Naive thymus-derived CD4-positive, alpha-beta T cell (primary cell): ENCODE measurements at regions not wholly inside any gene's neighbourhood (a gene's known extent, or its start where the extent isn't known, plus 50 kb on each side); places are given as distances from the start of the nearest gene placed in this dataset.
A peak's percentile ranks its signal among the peaks of the same experiment; 100 is the strongest.
"Not testable (repeated sequence)": the region's sequence is repeated elsewhere in the genome, so short reads cannot be mapped to it uniquely, and the experiment has no call there.

Source experiments
- ATAC-seq: fragments of 150-1000 bp; cut with Tn5 transposase; 2 replicates; pipeline ENCODE4 v1.10.0; 2021; ENCODE audit warnings: mild to moderate bottlenecking, moderate library complexity
- CTCF ChIA-PET: fragments of 350-600 bp; sonication (Branson Sonifier 250); formaldehyde crosslinking; loops from one replicate; lab custom pipeline; 2021; ENCODE audit warnings: antibody characterized with exemption; lab: Charles Lee
- POLR2A ChIA-PET: fragments of 350-600 bp; sonication (Branson Sonifier 250); formaldehyde crosslinking; loops from one replicate; lab custom pipeline; 2021; ENCODE audit warnings: antibody characterized with exemption, inconsistent platforms; lab: Charles Lee
- DNase-seq, 9 donors: peaks; one replicate each; pipeline versions ENCODE4 v3.0.0 to v3.0.0-alpha.2; 2020 to 2022; ENCODE audit warnings: mixed read lengths in 1 of 9
- H3K27ac ChIP-seq: one replicate; pipeline ENCODE4 v1.7.0; 2013; ENCODE audit warnings: mild to moderate bottlenecking, low read depth, low read length, moderate library complexity
- H3K27me3 ChIP-seq, 2 donors: one replicate each; pipeline ENCODE4 v1.7.0; 2013; ENCODE audit warnings: low read length in 2 of 2, mild to moderate bottlenecking in 2 of 2, moderate library complexity in 2 of 2; ENCODE audit not compliant: control insufficient read depth in 2 of 2, insufficient read depth in 2 of 2
- H3K36me3 ChIP-seq, 3 experiments: 1 replicate in 2 of 3; 2 replicates in 1 of 3; pipeline ENCODE4 v1.7.0; 2013; ENCODE audit warnings: low read length in 3 of 3, mild to moderate bottlenecking in 3 of 3, moderate library complexity in 1 of 3; ENCODE audit not compliant: insufficient read depth in 3 of 3, control insufficient read depth in 2 of 3
- H3K4me1 ChIP-seq, 2 donors: one replicate each; pipeline ENCODE4 v1.7.0; 2013; ENCODE audit warnings: low read length in 2 of 2, mild to moderate bottlenecking in 2 of 2, moderate library complexity in 1 of 2; ENCODE audit not compliant: control insufficient read depth in 2 of 2, insufficient read depth in 2 of 2
- H3K4me3 ChIP-seq: 2 replicates; pipeline ENCODE4 v1.7.0; 2013; ENCODE audit warnings: mild to moderate bottlenecking, low read length
- H3K9me3 ChIP-seq, 3 experiments: 1 replicate in 2 of 3; 2 replicates in 1 of 3; pipeline ENCODE4 v1.7.0; 2013; ENCODE audit warnings: low read length in 3 of 3; ENCODE audit not compliant: control insufficient read depth in 2 of 3
- H3K27ac Mint-ChIP-seq, 9 donors: one replicate each; pipeline ENCODE4 v1.8.0; 2020 to 2022; ENCODE audit warnings: mixed read lengths in 9 of 9, mild to moderate bottlenecking in 8 of 9, moderate library complexity in 5 of 9, inconsistent platforms in 2 of 9
- H3K27me3 Mint-ChIP-seq, 5 donors: one replicate each; pipeline ENCODE4 v1.8.0; 2021 to 2022; ENCODE audit warnings: mixed read lengths in 5 of 5, mild to moderate bottlenecking in 1 of 5
- H3K36me3 Mint-ChIP-seq, 5 donors: one replicate each; pipeline ENCODE4 v1.8.0; 2020 to 2022; ENCODE audit warnings: mixed read lengths in 5 of 5, mild to moderate bottlenecking in 3 of 5, inconsistent platforms in 1 of 5
- H3K4me1 Mint-ChIP-seq, 7 donors: one replicate each; pipeline ENCODE4 v1.8.0; 2020 to 2022; ENCODE audit warnings: mixed read lengths in 7 of 7, mild to moderate bottlenecking in 3 of 7, inconsistent platforms in 1 of 7
- H3K4me3 Mint-ChIP-seq, 10 donors: one replicate each; pipeline ENCODE4 v1.8.0; 2020 to 2022; ENCODE audit warnings: mild to moderate bottlenecking in 10 of 10, mixed read lengths in 10 of 10, moderate library complexity in 6 of 10, inconsistent platforms in 2 of 10
- H3K9me3 Mint-ChIP-seq, 11 donors: one replicate each; pipeline ENCODE4 v1.8.0; 2020 to 2022; ENCODE audit warnings: mixed read lengths in 11 of 11, mild to moderate bottlenecking in 4 of 11, inconsistent platforms in 1 of 11, moderate library complexity in 1 of 11
- intact Hi-C, 2 donors: fragments of 100-400 bp; cut with micrococcal nuclease; formaldehyde crosslinking; loops; one replicate each; pipeline ENCODE4 v1.15.1; 2023

GRCh38 chr13:110973007-110973700 lies 58.3 kb upstream of the ANKRD10 start:
- H3K4me1 Mint-ChIP-seq = no peaks in the 10 kb centered on the region
- ATAC-seq = no peak
- ChIA-PET CTCF (no interaction called here), POLR2A (no interaction called here)
- H3K4me3 ChIP-seq = no peak overlapping the region
- H3K27me3 Mint-ChIP-seq = peaks cover 7 to 41% (median 30%) of the 10 kb centered on the region in 5 donors
- no peaks in the 10 kb centered on the region for H3K4me1 ChIP-seq
- H3K4me3 Mint-ChIP-seq = no peak overlapping the region
- peaks cover 0 to 32% (median 2%) of the 10 kb centered on the region in 11 donors for H3K9me3 Mint-ChIP-seq
- peaks cover 0 to 29% (median 0%) of the 10 kb centered on the region in 5 donors for H3K36me3 Mint-ChIP-seq
- no peaks in the 10 kb centered on the region for H3K27me3 ChIP-seq
- no peak for DNase-seq
- intact Hi-C loops = no loop called here
- no peak overlapping the region for H3K27ac ChIP-seq
- no peaks in the 10 kb centered on the region for H3K36me3 ChIP-seq
- H3K9me3 ChIP-seq = no peaks in the 10 kb centered on the region
- H3K27ac Mint-ChIP-seq = no peak overlapping the region

GRCh38 chr13:110971486-110971885 lies 56.6 kb upstream of the ANKRD10 start:
- intact Hi-C loops = no loop called here
- no peak for DNase-seq
- Mint-ChIP-seq H3K27ac (no peak overlapping the region), H3K36me3 (peaks cover 0 to 37% (median 0%) of the 10 kb centered on the region in 5 donors), H3K4me3 (no peak overlapping the region), H3K4me1 (peaks cover 0 to 2% (median 0%) of the 10 kb centered on the region in 7 donors), H3K27me3 (peaks cover 4 to 41% (median 20%) of the 10 kb centered on the region in 5 donors), H3K9me3 (peaks cover 0 to 39% (median 8%) of the 10 kb centered on the region in 11 donors)
- CTCF ChIA-PET = no interaction called here
- no peak for ATAC-seq
- no peaks in the 10 kb centered on the region for H3K9me3 ChIP-seq
- no peaks in the 10 kb centered on the region for H3K27me3 ChIP-seq
- no peaks in the 10 kb centered on the region for H3K36me3 ChIP-seq
- H3K27ac ChIP-seq = no peak overlapping the region
- H3K4me1 ChIP-seq = no peaks in the 10 kb centered on the region
- POLR2A ChIA-PET = no interaction called here
- no peak overlapping the region for H3K4me3 ChIP-seq

DNA sequence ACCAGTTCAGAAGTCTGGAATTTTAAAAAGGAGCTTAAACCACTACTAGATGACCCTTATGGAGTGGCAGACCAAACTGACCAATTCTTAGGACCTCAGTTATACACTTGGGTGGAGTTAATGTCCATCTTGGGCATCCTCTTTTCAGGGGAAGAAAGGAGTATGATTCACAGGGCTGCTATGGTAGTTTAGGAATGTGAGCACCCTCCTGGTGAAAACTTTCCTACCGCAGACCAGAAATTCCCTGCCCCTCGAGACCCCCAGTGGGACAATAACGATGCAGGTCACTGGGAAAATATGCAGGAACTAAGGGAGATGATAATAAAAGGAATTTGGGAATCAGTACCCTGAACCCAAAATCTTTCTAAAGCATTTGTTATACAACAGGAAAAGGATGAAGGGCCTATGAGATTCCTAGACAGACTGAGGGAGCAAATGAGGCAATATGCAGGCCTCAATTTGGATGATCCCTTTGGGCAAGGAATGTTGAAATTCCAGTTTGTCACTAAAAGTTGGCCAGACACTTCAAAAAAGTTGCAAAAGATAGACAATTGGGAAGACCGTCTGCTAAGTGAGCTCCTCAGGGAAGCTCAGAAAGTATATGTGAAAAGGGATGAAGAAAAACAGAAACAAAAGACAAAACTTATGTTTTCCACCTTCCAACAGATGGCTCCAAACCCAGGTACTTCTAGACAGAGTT lies 52.4 kb upstream of the ANKRD10 start:
- H3K36me3 ChIP-seq, ATAC-seq, H3K4me3 ChIP-seq, CTCF ChIA-PET, DNase-seq, H3K27ac ChIP-seq, H3K4me1 ChIP-seq, H3K4me3 Mint-ChIP-seq, POLR2A ChIA-PET, H3K27me3 ChIP-seq: not testable (repeated sequence)
- Mint-ChIP-seq H3K9me3 (peaks cover 6 to 56% (median 30%) of the 10 kb centered on the region in 11 donors), H3K27ac (peak overlapping the region in 1 of 9 donors; percentile 72), H3K4me1 (peaks cover 0 to 16% (median 0%) of the 10 kb centered on the region in 7 donors), H3K27me3 (peaks cover 3 to 18% (median 13%) of the 10 kb centered on the region in 5 donors), H3K36me3 (peaks cover 0 to 53% (median 4%) of the 10 kb centered on the region in 5 donors)
- intact Hi-C loops = loop anchor here in 1 of 2 donors (5.0 kb wide), 1 partner anchor 185 kb away; no protein-coding TSS in a partner anchor
- peaks cover 0 to 14% (median 0%) of the 10 kb centered on the region in 3 experiments for H3K9me3 ChIP-seq

- DNase-seq = no peak
- Mint-ChIP-seq H3K27ac (peak overlapping the region in 1 of 9 donors; percentile 79), H3K27me3 (peaks cover 0 to 18% (median 8%) of the 10 kb centered on the region in 5 donors), H3K36me3 (peaks cover 0 to 46% (median 4%) of the 10 kb centered on the region in 5 donors), H3K4me1 (peaks cover 0 to 16% (median 0%) of the 10 kb centered on the region in 7 donors), H3K9me3 (peaks cover 6 to 62% (median 39%) of the 10 kb centered on the region in 11 donors), H3K4me3 (no peak overlapping the region)
- H3K4me3 ChIP-seq = no peak overlapping the region
- H3K9me3 ChIP-seq = peaks cover 0 to 14% (median 0%) of the 10 kb centered on the region in 3 experiments
- intact Hi-C loops = loop anchor here in 1 of 2 donors (1.0 to 5.0 kb wide), 4 partner anchors 47 to 251 kb away; partner anchors contain the start of gene ANKRD10
- ATAC-seq = no peak
- H3K4me1 ChIP-seq = no peaks in the 10 kb centered on the region
- ChIA-PET POLR2A (no interaction called here), CTCF (no interaction called here)
- H3K27ac ChIP-seq = no peak overlapping the region
- no peaks in the 10 kb centered on the region for H3K27me3 ChIP-seq
- H3K36me3 ChIP-seq = no peaks in the 10 kb centered on the region
Measured at GRCh38 chr13:110965755-110966134, 50.9 kb upstream of the ANKRD10 start.

GRCh38 chr13:110965038-110965754 lies 50.3 kb upstream of the ANKRD10 start:
- peak; percentile 26 for ATAC-seq
- no peaks in the 10 kb centered on the region for H3K27me3 ChIP-seq
- H3K9me3 ChIP-seq = peaks cover 0 to 14% (median 0%) of the 10 kb centered on the region in 3 experiments
- peaks cover 6 to 65% (median 39%) of the 10 kb centered on the region in 11 donors for H3K9me3 Mint-ChIP-seq
- ChIA-PET POLR2A (no interaction called here), CTCF (no interaction called here)
- H3K4me3 Mint-ChIP-seq = peak overlapping the region in 1 of 10 donors; percentile 37
- H3K27ac Mint-ChIP-seq = peak overlapping the region in 1 of 9 donors; percentile 79
- H3K4me1 ChIP-seq = no peaks in the 10 kb centered on the region
- peaks cover 0 to 18% (median 8%) of the 10 kb centered on the region in 5 donors for H3K27me3 Mint-ChIP-seq
- no peak for DNase-seq
- no peak overlapping the region for H3K27ac ChIP-seq
- peaks cover 0 to 16% (median 0%) of the 10 kb centered on the region in 7 donors for H3K4me1 Mint-ChIP-seq
- intact Hi-C loops = loop anchor here in 1 of 2 donors (1.0 to 5.0 kb wide), 4 partner anchors 48 to 250 kb away; partner anchors contain the start of gene ANKRD10
- no peak overlapping the region for H3K4me3 ChIP-seq
- H3K36me3 Mint-ChIP-seq = peaks cover 0 to 44% (median 4%) of the 10 kb centered on the region in 5 donors
- no peaks in the 10 kb centered on the region for H3K36me3 ChIP-seq
